ENCODE measurements at regions not wholly inside any gene's neighbourhood (a gene's known extent, or its start where the extent isn't known, plus 50 kb on each side); places are given as distances from the start of the nearest gene placed in this dataset.

- TF ChIP-seq, protein P1, sequence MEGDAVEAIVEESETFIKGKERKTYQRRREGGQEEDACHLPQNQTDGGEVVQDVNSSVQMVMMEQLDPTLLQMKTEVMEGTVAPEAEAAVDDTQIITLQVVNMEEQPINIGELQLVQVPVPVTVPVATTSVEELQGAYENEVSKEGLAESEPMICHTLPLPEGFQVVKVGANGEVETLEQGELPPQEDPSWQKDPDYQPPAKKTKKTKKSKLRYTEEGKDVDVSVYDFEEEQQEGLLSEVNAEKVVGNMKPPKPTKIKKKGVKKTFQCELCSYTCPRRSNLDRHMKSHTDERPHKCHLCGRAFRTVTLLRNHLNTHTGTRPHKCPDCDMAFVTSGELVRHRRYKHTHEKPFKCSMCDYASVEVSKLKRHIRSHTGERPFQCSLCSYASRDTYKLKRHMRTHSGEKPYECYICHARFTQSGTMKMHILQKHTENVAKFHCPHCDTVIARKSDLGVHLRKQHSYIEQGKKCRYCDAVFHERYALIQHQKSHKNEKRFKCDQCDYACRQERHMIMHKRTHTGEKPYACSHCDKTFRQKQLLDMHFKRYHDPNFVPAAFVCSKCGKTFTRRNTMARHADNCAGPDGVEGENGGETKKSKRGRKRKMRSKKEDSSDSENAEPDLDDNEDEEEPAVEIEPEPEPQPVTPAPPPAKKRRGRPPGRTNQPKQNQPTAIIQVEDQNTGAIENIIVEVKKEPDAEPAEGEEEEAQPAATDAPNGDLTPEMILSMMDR (IDR thresholded peaks at IDR 0.05): no peak
- TF ChIP-seq EZH2 (IDR thresholded peaks at IDR 0.05; ENCODE audit: borderline replicate concordance, insufficient read depth, low read depth, low read length, poor library complexity, severe bottlenecking): no peak
These were observed 182.7 kb upstream of the PCDH7 start for GRCh38 chr4:30537456-30537855.

Data from B cell (primary cell).